ENCODE measurements at regions not wholly inside any gene's neighbourhood (a gene's known extent, or its start where the extent isn't known, plus 50 kb on each side); places are given as distances from the start of the nearest gene placed in this dataset.

GRCh38 chr12:24360907-24361306 is 411.4 kb upstream of the SOX5 start (continued):
- TF ChIP-seq, protein P1, sequence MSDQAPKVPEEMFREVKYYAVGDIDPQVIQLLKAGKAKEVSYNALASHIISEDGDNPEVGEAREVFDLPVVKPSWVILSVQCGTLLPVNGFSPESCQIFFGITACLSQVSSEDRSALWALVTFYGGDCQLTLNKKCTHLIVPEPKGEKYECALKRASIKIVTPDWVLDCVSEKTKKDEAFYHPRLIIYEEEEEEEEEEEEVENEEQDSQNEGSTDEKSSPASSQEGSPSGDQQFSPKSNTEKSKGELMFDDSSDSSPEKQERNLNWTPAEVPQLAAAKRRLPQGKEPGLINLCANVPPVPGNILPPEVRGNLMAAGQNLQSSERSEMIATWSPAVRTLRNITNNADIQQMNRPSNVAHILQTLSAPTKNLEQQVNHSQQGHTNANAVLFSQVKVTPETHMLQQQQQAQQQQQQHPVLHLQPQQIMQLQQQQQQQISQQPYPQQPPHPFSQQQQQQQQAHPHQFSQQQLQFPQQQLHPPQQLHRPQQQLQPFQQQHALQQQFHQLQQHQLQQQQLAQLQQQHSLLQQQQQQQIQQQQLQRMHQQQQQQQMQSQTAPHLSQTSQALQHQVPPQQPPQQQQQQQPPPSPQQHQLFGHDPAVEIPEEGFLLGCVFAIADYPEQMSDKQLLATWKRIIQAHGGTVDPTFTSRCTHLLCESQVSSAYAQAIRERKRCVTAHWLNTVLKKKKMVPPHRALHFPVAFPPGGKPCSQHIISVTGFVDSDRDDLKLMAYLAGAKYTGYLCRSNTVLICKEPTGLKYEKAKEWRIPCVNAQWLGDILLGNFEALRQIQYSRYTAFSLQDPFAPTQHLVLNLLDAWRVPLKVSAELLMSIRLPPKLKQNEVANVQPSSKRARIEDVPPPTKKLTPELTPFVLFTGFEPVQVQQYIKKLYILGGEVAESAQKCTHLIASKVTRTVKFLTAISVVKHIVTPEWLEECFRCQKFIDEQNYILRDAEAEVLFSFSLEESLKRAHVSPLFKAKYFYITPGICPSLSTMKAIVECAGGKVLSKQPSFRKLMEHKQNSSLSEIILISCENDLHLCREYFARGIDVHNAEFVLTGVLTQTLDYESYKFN (CRISPR knock-in tag; conservative IDR thresholded peaks at IDR 0.05), result peak; percentile 71
- TF ChIP-seq, protein P2, sequence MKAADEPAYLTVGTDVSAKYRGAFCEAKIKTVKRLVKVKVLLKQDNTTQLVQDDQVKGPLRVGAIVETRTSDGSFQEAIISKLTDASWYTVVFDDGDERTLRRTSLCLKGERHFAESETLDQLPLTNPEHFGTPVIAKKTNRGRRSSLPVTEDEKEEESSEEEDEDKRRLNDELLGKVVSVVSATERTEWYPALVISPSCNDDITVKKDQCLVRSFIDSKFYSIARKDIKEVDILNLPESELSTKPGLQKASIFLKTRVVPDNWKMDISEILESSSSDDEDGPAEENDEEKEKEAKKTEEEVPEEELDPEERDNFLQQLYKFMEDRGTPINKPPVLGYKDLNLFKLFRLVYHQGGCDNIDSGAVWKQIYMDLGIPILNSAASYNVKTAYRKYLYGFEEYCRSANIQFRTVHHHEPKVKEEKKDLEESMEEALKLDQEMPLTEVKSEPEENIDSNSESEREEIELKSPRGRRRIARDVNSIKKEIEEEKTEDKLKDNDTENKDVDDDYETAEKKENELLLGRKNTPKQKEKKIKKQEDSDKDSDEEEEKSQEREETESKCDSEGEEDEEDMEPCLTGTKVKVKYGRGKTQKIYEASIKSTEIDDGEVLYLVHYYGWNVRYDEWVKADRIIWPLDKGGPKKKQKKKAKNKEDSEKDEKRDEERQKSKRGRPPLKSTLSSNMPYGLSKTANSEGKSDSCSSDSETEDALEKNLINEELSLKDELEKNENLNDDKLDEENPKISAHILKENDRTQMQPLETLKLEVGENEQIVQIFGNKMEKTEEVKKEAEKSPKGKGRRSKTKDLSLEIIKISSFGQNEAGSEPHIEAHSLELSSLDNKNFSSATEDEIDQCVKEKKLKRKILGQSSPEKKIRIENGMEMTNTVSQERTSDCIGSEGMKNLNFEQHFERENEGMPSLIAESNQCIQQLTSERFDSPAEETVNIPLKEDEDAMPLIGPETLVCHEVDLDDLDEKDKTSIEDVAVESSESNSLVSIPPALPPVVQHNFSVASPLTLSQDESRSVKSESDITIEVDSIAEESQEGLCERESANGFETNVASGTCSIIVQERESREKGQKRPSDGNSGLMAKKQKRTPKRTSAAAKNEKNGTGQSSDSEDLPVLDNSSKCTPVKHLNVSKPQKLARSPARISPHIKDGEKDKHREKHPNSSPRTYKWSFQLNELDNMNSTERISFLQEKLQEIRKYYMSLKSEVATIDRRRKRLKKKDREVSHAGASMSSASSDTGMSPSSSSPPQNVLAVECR (CRISPR knock-in tag; IDR thresholded peaks at IDR 0.05; ENCODE audit: borderline replicate concordance), result no peak
- TF ChIP-seq RERE (CRISPR knock-in tag; IDR thresholded peaks at IDR 0.05; ENCODE audit: low read depth) (no peak), ZNF549 (CRISPR knock-in tag; IDR thresholded peaks at IDR 0.05) (no peak), MIXL1 (CRISPR knock-in tag; IDR thresholded peaks at IDR 0.05) (peak; percentile 92), SAFB2 (CRISPR knock-in tag; IDR thresholded peaks at IDR 0.05; ENCODE audit: borderline replicate concordance, low read depth) (no peak), SAP130 (CRISPR knock-in tag; IDR thresholded peaks at IDR 0.05; ENCODE audit: low read depth) (0 out of 2 replicates have a peak, but pooled peaks have one; percentile 15), MEF2D (CRISPR knock-in tag; IDR thresholded peaks at IDR 0.05) (no peak), ZNF839 (CRISPR knock-in tag; IDR thresholded peaks at IDR 0.05; ENCODE audit: borderline replicate concordance) (no peak), ZNF691 (CRISPR knock-in tag; IDR thresholded peaks at IDR 0.05; ENCODE audit: borderline replicate concordance, low read depth) (no peak), NFIC (IDR thresholded peaks at IDR 0.05; ENCODE audit: low read length) (0 out of 2 replicates have a peak, but pooled peaks have one; percentile 35), NR3C1 (CRISPR knock-in tag; IDR thresholded peaks at IDR 0.05) (no peak), FOXK1 (CRISPR knock-in tag; IDR thresholded peaks at IDR 0.05; ENCODE audit: borderline replicate concordance, low read depth) (peak; percentile 71), STAG1 (CRISPR knock-in tag; IDR thresholded peaks at IDR 0.05) (no peak), FOXO1 (CRISPR knock-in tag; IDR thresholded peaks at IDR 0.05) (peak; percentile 79; the same call in 1 of the 2 replicates)
- TF ChIP-seq, protein P3, sequence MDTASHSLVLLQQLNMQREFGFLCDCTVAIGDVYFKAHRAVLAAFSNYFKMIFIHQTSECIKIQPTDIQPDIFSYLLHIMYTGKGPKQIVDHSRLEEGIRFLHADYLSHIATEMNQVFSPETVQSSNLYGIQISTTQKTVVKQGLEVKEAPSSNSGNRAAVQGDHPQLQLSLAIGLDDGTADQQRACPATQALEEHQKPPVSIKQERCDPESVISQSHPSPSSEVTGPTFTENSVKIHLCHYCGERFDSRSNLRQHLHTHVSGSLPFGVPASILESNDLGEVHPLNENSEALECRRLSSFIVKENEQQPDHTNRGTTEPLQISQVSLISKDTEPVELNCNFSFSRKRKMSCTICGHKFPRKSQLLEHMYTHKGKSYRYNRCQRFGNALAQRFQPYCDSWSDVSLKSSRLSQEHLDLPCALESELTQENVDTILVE (CRISPR knock-in tag; IDR thresholded peaks at IDR 0.05), result no peak

Data from HepG2 (cell line).